B cell (primary cell): ENCODE measurements at regions not wholly inside any gene's neighbourhood (a gene's known extent, or its start where the extent isn't known, plus 50 kb on each side); places are given as distances from the start of the nearest gene placed in this dataset.

Source experiments
- EZH2 ChIP-seq: IDR thresholded peaks from 2 replicates; pipeline ENCODE4 v1.6.1; 2012; ENCODE audit warnings: borderline replicate concordance, low read depth, mild to moderate bottlenecking, moderate library complexity, low read length; ENCODE audit not compliant: insufficient read depth, poor library complexity, severe bottlenecking
- TF ChIP-seq, protein P1 (sequence below): fragments of 200-600 bp; IDR thresholded peaks from one replicate; pipeline ENCODE4 v1.8.0; 2022; ENCODE audit warnings: antibody characterized with exemption, mild to moderate bottlenecking

GRCh38 chr3:165389653-165390052, 193.5 kb upstream of the SLITRK3 start:
- TF ChIP-seq, protein P1, sequence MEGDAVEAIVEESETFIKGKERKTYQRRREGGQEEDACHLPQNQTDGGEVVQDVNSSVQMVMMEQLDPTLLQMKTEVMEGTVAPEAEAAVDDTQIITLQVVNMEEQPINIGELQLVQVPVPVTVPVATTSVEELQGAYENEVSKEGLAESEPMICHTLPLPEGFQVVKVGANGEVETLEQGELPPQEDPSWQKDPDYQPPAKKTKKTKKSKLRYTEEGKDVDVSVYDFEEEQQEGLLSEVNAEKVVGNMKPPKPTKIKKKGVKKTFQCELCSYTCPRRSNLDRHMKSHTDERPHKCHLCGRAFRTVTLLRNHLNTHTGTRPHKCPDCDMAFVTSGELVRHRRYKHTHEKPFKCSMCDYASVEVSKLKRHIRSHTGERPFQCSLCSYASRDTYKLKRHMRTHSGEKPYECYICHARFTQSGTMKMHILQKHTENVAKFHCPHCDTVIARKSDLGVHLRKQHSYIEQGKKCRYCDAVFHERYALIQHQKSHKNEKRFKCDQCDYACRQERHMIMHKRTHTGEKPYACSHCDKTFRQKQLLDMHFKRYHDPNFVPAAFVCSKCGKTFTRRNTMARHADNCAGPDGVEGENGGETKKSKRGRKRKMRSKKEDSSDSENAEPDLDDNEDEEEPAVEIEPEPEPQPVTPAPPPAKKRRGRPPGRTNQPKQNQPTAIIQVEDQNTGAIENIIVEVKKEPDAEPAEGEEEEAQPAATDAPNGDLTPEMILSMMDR, result no peak
- no peak for TF ChIP-seq EZH2
